ENCODE measurements at regions not wholly inside any gene's neighbourhood (a gene's known extent, or its start where the extent isn't known, plus 50 kb on each side); places are given as distances from the start of the nearest gene placed in this dataset.

DNA sequence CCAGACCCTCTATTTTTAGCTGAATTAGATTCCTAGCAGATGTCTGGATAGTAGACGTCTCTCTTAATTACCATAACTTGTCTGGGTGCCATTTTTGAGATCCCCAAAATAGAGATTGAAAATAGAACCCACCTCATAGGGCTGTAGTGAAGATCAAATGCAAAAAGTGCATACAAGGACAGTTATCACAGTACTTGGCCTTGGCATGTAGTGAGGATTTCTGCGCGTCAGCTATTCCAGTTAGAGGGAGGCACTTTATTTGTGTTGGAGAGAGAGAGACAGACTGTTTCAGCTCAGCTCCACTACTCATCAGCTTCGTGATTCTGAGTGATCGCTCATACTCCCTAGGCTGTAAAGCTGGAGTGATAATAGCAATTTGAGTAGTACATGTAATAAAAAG is 59.6 kb upstream of the CDH13 start:
- DNase-seq: no peak
- Histone ChIP-seq H3K4me1 (no peaks in the 10 kb centered on the region), H3K27me3 (no peaks in the 10 kb centered on the region), H3K9me3 (replicated peaks) (no peaks in the 10 kb centered on the region), H3K36me3 (no peaks in the 10 kb centered on the region), H3K27ac (no peak overlapping the region), H3K4me3 (no peak overlapping the region)

DNA sequence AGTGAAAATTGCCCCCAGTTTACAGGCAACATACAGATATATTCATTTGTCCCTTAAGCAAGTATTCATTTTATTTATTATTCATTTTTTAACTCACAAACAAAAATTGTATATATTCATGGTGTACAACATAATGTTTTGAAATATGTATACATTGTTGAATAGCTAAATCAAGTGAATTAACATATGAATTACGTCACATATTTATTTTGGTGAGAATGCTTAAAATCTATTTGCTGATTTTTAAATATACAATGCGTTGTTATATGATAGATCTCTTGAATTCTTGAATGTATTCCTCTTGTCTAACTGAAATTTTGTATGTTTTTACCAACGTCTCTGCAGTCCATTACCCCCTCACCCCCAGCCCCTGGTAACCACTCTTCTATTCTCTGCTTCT is 63.4 kb upstream of the CDH13 start:
- no peaks in the 10 kb centered on the region for H3K36me3 ChIP-seq
- no peak overlapping the region for H3K4me3 ChIP-seq
- no peak for DNase-seq
- no peaks in the 10 kb centered on the region for H3K27me3 ChIP-seq
- H3K9me3 ChIP-seq (replicated peaks): no peaks in the 10 kb centered on the region
- H3K4me1 ChIP-seq: no peaks in the 10 kb centered on the region
- H3K27ac ChIP-seq: no peak overlapping the region

DNA sequence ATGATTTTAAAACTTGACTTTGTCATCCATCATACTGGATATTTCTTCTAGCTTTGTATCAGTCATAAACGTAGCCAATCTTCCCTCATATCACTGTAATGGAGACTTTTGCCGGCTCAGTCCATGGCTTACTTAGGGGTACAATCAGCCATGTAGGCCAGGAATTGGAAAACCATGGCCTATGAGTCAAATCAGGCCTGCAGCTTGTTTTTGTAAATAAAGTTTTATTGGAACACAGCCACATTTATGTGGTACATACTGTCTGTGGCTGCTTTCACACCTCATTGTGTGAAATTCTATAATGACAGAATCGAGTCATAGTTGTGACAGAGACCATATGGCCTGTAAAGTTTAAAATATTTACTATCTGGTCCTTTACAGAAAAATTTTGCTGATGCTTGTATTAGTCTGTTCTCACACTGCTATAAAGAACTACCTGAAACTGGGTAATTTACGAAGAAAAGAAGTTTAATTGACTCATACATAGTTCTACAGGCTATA is 64.5 kb upstream of the CDH13 start:
- Histone ChIP-seq H3K9me3 (replicated peaks) (no peaks in the 10 kb centered on the region), H3K27ac (no peak overlapping the region), H3K4me3 (no peak overlapping the region), H3K36me3 (no peaks in the 10 kb centered on the region), H3K4me1 (no peaks in the 10 kb centered on the region), H3K27me3 (no peaks in the 10 kb centered on the region)
- DNase-seq: no peak

DNA sequence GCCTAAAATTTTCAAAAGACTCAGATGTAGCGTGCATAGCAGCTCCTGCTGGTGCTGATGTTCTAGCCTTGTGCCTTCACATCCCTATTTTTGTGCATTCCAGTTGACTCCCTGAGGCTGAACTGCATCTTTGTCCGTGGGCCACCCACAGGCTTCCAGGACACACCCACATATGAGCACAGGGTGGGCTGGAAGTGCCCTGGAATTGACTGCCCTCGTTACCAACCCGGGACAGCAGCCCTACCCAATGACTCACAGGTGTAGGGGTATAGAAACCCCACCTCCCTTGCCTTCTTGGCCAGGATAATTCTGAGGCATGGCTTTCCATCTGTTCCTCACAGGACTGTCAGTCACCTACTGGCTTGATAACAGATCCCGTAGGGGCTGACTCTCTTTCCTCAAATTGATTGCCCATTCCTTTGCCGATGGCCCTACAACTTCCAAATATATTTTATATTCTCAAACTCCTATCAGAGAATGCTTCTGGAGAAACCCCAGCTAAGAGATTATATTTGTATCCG is 65.9 kb upstream of the CDH13 start:
- Histone ChIP-seq H3K36me3 (no peaks in the 10 kb centered on the region), H3K27ac (no peak overlapping the region), H3K9me3 (replicated peaks) (no peaks in the 10 kb centered on the region), H3K4me1 (no peaks in the 10 kb centered on the region), H3K4me3 (no peak overlapping the region), H3K27me3 (no peaks in the 10 kb centered on the region)
- peak in 1 of 2 experiments; percentile 1 for DNase-seq

DNA sequence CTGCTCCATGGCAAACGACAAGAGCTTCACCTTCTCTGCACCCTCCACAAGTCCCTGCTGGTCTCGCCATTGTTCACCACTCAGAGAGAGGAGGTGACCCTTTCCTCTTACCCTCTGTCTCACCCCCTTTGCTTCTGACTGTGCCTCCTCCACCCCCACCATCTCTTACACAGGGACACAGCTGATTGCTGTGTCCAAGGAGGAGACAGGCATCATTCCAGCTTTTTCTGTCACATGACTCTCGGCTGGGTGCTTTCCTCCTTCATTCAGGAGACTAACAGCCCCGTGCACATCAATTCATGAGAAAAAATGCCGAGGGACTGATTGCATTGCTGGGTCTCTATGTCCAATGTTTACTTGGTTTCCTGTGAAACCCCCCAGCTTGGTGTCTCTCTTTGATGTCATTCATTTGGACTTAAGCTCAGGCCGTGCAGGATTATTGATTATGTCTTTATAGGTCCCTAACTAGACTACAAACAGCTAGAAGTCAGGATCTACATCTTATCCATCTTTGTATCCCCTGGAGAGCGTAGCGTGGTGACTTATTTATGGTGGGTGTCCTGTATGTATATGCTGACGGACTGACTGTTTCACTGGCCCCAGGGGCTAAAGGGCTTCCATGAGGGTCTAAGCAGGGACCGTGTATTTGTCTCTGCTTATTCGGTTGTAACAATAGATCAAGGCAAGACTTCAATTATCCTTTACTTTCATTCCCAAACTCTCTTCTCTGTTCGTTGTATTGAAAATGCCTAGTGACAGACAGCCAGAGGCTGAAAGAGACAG is 82.2 kb upstream of the CDH13 start:
- H3K4me1 ChIP-seq: no peaks in the 10 kb centered on the region
- DNase-seq: no peak
- H3K9me3 ChIP-seq (replicated peaks): no peaks in the 10 kb centered on the region
- no peak overlapping the region for H3K4me3 ChIP-seq
- no peaks in the 10 kb centered on the region for H3K27me3 ChIP-seq
- H3K36me3 ChIP-seq: no peaks in the 10 kb centered on the region
- no peak overlapping the region for H3K27ac ChIP-seq

DNA sequence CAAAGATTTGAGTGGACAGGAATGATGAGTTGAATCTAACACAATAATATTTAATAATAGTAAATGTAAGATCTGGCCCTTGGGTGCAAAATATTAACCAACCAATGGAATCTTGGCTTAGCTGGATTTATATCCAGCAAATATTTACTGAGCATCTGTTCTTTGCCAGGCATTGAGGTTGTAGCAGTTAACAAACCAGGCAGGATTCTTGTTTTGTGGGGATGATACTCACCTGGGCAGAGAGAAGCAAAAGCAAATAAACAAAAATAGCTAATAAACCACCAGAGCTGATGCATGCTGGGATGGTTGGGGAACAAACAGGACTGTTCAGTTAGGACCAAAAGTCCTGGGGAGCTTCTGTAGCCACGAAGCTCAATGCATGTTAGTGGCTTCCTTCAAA is 84.1 kb upstream of the CDH13 start:
- H3K4me1 ChIP-seq: no peaks in the 10 kb centered on the region
- H3K4me3 ChIP-seq: no peak overlapping the region
- no peak for DNase-seq
- no peaks in the 10 kb centered on the region for H3K36me3 ChIP-seq
- H3K27me3 ChIP-seq: no peaks in the 10 kb centered on the region
- no peaks in the 10 kb centered on the region for H3K9me3 ChIP-seq (replicated peaks)
- no peak overlapping the region for H3K27ac ChIP-seq

DNA sequence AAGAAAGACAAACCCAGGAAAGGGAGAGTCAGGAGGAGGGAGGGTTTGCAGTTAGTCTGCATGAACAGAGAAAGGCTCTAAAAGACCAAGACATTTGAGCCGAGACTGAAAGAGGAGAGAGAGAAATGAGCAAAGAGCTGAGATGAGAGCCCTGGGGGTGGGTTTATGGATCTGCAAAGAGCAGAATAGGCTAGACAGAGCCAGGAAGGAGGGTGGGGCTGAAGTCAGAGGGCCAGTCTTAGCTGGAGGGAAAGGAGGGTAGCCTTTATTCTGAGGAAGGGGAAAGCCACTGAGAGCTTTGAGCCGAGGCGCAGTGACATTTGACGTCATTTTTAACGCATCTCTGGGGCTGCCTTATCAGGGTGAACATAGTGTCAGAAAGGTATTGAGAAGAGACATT is 85.7 kb upstream of the CDH13 start:
- no peaks in the 10 kb centered on the region for H3K9me3 ChIP-seq (replicated peaks)
- no peaks in the 10 kb centered on the region for H3K36me3 ChIP-seq
- H3K27me3 ChIP-seq: no peaks in the 10 kb centered on the region
- H3K4me1 ChIP-seq: no peaks in the 10 kb centered on the region
- no peak overlapping the region for H3K27ac ChIP-seq
- no peak for DNase-seq
- no peak overlapping the region for H3K4me3 ChIP-seq

DNA sequence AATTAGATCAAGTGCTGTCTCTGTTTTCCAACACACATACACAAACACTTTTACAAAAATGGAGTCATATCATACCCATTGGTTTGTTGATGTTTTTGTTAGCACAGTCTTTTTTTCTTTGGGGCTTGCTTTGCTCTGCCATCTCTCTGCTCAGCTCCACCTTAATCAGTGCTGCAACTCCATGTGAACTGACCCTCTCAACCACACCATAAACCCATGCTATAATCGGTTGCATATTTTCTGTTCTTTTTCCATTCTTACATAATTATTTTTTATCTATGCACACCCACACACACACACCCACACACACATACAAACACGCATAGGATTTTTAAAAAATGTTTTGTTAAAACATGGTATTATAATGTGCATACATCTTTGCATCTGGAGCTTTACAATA is 91.0 kb upstream of the CDH13 start:
- Histone ChIP-seq H3K4me3 (no peak overlapping the region), H3K36me3 (no peaks in the 10 kb centered on the region), H3K4me1 (no peaks in the 10 kb centered on the region), H3K9me3 (replicated peaks) (no peaks in the 10 kb centered on the region), H3K27ac (no peak overlapping the region), H3K27me3 (no peaks in the 10 kb centered on the region)
- DNase-seq: no peak

DNA sequence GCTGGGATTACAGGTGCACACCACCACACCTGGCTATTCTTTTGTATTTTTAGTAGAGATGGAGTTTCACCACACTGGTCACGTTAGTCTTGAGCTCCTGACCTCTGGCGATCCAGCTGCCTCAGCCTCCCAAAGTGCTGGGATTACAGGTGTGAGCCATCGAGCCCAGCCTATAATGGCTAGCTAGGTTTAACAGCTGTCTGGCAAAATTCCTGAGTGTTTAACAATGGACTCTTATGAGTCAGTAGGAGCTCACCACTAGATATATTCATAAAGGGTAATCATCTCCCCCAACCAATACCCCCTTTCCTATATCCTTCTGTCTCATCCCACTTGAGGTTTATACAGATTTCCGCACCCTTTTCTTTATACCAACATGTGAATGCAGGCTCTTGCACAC is 91.5 kb upstream of the CDH13 start:
- no peaks in the 10 kb centered on the region for H3K9me3 ChIP-seq (replicated peaks)
- H3K4me3 ChIP-seq: no peak overlapping the region
- DNase-seq: no peak
- H3K4me1 ChIP-seq: no peaks in the 10 kb centered on the region
- no peak overlapping the region for H3K27ac ChIP-seq
- no peaks in the 10 kb centered on the region for H3K27me3 ChIP-seq
- H3K36me3 ChIP-seq: no peaks in the 10 kb centered on the region

DNA sequence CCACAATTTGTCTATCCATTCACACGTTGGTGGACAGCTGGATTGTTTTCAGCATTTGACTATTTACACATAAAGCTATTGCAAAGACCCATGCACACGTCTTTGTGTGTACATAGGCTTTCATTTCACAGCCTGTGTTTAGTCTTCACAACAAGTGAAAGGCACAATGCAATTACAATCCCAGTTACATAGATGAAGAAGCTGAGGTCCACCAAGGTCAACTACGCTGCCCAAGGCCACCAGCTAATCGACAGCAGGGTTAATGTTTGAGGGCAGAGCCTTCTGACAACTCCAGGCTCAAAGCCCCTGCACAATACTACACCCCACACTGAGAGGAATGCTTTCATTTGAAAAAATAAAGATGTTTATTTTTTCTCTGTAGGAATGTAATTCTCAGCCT is 93.6 kb upstream of the CDH13 start:
- H3K9me3 ChIP-seq (replicated peaks): no peaks in the 10 kb centered on the region
- H3K4me3 ChIP-seq: no peak overlapping the region
- H3K4me1 ChIP-seq: no peaks in the 10 kb centered on the region
- no peak for DNase-seq
- no peaks in the 10 kb centered on the region for H3K36me3 ChIP-seq
- H3K27ac ChIP-seq: no peak overlapping the region
- no peaks in the 10 kb centered on the region for H3K27me3 ChIP-seq

DNA sequence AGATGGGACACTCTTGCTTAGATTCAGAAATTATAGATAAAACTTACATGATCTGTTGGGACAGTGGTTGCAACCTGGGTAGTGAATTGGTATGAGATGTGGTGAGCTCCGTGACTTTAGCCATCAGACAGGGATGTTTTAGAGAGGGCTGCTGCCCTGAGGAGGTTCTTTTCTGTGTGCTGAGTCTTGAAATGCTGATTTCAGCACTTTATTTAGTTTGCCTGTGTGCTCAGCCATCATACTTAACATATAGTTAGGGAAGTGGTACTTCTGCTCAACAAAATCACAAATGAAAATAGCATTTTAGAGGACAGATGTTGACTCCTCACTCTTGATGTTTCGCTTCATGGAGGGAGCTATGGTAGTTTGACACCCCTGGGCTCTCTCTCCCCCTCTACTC is 95.9 kb upstream of the CDH13 start:
- no peaks in the 10 kb centered on the region for H3K4me1 ChIP-seq
- H3K36me3 ChIP-seq: no peaks in the 10 kb centered on the region
- H3K4me3 ChIP-seq: no peak overlapping the region
- DNase-seq: no peak
- no peak overlapping the region for H3K27ac ChIP-seq
- no peaks in the 10 kb centered on the region for H3K27me3 ChIP-seq
- no peaks in the 10 kb centered on the region for H3K9me3 ChIP-seq (replicated peaks)

DNA sequence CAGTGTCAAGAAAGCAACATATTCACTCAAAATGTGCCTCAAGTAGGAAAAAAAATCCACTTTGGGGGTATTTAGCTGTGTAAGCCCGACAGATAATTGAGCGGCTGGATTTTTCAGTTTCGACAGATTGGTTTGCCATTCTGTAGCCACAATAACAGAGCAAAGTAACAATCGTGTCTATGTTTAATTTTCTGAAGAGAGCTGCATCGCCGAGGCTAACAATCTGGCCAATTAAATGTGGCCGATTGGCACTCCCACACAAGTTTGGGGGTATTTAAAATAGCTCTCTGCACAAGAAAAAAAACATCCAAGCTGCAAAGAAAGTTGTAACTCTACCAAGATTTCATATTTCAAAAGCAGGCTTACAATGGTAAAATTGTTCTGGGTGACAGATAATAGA is 99.7 kb upstream of the CDH13 start:
- no peaks in the 10 kb centered on the region for H3K9me3 ChIP-seq (replicated peaks)
- H3K4me3 ChIP-seq: no peak overlapping the region
- H3K27me3 ChIP-seq: no peaks in the 10 kb centered on the region
- no peak for DNase-seq
- no peak overlapping the region for H3K27ac ChIP-seq
- no peaks in the 10 kb centered on the region for H3K36me3 ChIP-seq
- peaks cover 3% of the 10 kb centered on the region; the same call in 1 of the 2 replicates for H3K4me1 ChIP-seq

DNA sequence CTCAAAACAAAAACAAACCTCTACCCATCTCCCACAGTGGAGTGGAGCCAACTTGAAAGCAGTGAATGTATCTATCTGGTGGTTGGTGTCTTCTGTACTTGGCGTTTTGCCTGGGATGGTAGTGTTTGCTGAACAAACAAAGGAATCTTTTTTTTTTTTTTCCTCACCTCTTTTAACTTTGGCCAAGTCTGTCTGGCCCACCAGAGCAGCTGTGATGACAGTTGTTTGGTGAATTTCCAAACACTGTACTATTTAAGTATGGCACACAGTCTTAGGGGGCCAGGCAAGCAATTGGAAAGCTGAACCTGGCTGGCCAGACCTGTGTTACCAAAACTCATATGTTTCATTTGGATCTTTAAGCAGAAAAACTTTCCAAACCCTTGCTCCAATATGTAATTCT is 101.8 kb upstream of the CDH13 start:
- H3K9me3 ChIP-seq (replicated peaks): no peaks in the 10 kb centered on the region
- DNase-seq: peak; percentile 36 to 52
- no peak overlapping the region for H3K27ac ChIP-seq

DNA sequence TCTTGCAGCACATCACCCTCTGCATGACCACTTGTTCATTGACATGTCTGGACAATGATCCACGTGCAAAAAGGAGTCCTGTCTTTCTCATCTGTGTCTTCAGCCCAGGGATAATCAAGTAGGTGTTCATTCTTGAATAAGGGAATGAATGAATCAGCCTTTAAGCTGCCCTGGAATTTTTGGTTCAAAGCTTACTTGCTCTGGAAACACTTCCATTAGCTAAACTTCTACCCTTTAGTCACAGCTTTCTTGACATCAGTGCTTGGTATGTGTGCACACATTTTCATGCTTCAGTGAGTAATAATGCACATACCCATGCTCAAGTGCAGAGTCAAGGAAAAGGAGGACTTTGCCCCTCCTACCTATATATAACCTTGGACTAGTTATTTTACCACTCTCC is 103.0 kb upstream of the CDH13 start:
- no peak for DNase-seq
- H3K27me3 ChIP-seq: no peaks in the 10 kb centered on the region
- no peak overlapping the region for H3K4me3 ChIP-seq
- no peaks in the 10 kb centered on the region for H3K36me3 ChIP-seq
- no peak overlapping the region for H3K27ac ChIP-seq
- no peaks in the 10 kb centered on the region for H3K9me3 ChIP-seq (replicated peaks)
- peaks cover 3% of the 10 kb centered on the region; the same call in 1 of the 2 replicates for H3K4me1 ChIP-seq

More for the DNA sequence above, 101.8 kb upstream of the CDH13 start:
- Histone ChIP-seq H3K27me3 (no peaks in the 10 kb centered on the region), H3K4me3 (no peak overlapping the region), H3K4me1 (peaks cover 3% of the 10 kb centered on the region; the same call in 1 of the 2 replicates), H3K36me3 (no peaks in the 10 kb centered on the region)

DNA sequence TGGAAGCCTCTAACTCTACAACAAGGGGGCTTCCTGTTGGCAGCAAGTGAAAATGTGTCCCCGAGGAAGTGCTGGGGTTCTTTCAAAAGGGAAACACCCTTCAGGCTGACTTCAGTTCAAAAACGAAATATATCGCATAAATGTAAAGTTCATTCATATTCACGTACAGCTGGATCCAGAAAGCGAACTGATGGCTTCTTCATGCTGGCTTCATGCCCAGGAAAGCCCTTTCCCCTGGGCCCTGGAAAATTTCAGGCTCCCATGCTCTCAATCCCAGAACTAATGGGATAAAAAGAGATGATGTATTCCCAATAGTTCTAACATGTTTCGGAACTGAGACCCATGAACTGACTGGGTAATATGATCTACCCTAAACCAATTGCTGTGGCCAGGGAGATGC is 104.7 kb upstream of the CDH13 start:
- Histone ChIP-seq H3K4me1 (peaks cover 3% of the 10 kb centered on the region; the same call in 1 of the 2 replicates), H3K9me3 (replicated peaks) (no peaks in the 10 kb centered on the region), H3K4me3 (no peak overlapping the region), H3K27me3 (no peaks in the 10 kb centered on the region), H3K27ac (no peak overlapping the region), H3K36me3 (no peaks in the 10 kb centered on the region)
- DNase-seq: peak in 1 of 2 experiments; percentile 17

DNA sequence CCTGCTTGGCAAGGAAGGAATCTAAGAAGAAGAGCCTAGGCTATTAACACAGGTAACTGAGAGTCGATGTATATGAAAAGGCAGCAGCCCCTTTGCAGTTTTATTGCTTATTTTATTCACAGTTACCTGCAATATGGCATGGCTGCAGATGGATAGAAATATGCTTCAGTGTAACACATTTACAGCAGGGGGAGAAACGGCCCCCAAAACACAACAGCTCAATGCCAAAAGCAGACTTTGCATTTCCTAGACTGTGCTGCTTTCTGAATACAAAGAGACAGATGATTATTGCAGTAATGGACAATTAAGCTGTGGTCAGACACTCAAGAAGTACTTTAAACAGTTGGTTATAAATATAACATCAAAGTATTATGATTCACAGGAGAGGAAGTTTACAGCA is 108.0 kb upstream of the CDH13 start:
- no peak overlapping the region for H3K4me3 ChIP-seq
- H3K9me3 ChIP-seq (replicated peaks): no peaks in the 10 kb centered on the region
- H3K4me1 ChIP-seq: no peaks in the 10 kb centered on the region
- H3K27me3 ChIP-seq: no peaks in the 10 kb centered on the region
- no peaks in the 10 kb centered on the region for H3K36me3 ChIP-seq
- no peak for DNase-seq
- no peak overlapping the region for H3K27ac ChIP-seq

All from SJCRH30 (cell line).